ENCODE measurements at regions not wholly inside any gene's neighbourhood (a gene's known extent, or its start where the extent isn't known, plus 50 kb on each side); places are given as distances from the start of the nearest gene placed in this dataset.

DNA sequence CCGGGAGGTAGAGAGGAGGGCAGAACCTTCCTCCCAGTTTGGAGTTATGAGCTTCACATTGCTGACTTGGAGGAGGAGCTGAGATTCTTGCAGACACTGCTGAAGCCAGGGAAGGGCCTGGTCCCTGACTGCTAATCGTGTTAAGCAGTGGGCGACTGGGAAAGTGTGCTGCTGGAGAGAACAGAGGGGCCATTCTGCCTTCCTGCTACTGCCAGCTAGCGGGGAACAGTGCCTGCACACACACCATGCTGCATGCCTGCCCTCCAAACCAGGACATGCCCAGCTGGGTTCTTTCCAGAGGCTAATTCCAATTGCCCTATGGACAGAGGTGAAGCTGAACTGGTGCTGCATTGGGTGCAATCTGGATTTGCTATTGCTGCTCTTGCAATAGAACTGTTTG lies 281.4 kb downstream of the AJAP1 start:
- no peak for TF ChIP-seq EZH2 (IDR thresholded peaks at IDR 0.05; ENCODE audit: borderline replicate concordance, low read depth, low read length, severe bottlenecking)
- TF ChIP-seq, protein P1, sequence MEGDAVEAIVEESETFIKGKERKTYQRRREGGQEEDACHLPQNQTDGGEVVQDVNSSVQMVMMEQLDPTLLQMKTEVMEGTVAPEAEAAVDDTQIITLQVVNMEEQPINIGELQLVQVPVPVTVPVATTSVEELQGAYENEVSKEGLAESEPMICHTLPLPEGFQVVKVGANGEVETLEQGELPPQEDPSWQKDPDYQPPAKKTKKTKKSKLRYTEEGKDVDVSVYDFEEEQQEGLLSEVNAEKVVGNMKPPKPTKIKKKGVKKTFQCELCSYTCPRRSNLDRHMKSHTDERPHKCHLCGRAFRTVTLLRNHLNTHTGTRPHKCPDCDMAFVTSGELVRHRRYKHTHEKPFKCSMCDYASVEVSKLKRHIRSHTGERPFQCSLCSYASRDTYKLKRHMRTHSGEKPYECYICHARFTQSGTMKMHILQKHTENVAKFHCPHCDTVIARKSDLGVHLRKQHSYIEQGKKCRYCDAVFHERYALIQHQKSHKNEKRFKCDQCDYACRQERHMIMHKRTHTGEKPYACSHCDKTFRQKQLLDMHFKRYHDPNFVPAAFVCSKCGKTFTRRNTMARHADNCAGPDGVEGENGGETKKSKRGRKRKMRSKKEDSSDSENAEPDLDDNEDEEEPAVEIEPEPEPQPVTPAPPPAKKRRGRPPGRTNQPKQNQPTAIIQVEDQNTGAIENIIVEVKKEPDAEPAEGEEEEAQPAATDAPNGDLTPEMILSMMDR (IDR thresholded peaks at IDR 0.05; ENCODE audit: borderline replicate concordance, extremely low read depth, low read length, poor library complexity, severe bottlenecking), result no peak
